Superior temporal gyrus (tissue), 1 donor: ENCODE measurements at regions not wholly inside any gene's neighbourhood (a gene's known extent, or its start where the extent isn't known, plus 50 kb on each side); places are given as distances from the start of the nearest gene placed in this dataset.

Experiments used
- DNase-seq: peaks from one replicate; pipeline ENCODE4 v3.0.0-alpha.2; 2016; ENCODE audit errors: extremely low spot score

- DNase-seq: no peak
These were observed 946.7 kb upstream of the ACVR2A start for GRCh38 chr2:146898083-146898482.

GRCh38 chr2:146894514-146894913 is 950.3 kb upstream of the ACVR2A start:
- DNase-seq: no peak

GRCh38 chr2:146893500-146894041 is 951.3 kb upstream of the ACVR2A start:
- no peak for DNase-seq

- no peak for DNase-seq
These were observed 954.3 kb upstream of the ACVR2A start for GRCh38 chr2:146890491-146890890.

GRCh38 chr2:146879882-146880281 is 964.9 kb upstream of the ACVR2A start:
- no peak for DNase-seq

GRCh38 chr2:146874260-146874658 is 970.6 kb upstream of the ACVR2A start:
- DNase-seq: no peak

- DNase-seq: no peak
These were observed 971.1 kb upstream of the ACVR2A start for GRCh38 chr2:146873646-146874259.

- no peak for DNase-seq
These were observed 971.8 kb upstream of the ACVR2A start for GRCh38 chr2:146873056-146873455.

- DNase-seq: no peak
These were observed 974.1 kb upstream of the ACVR2A start for GRCh38 chr2:146870691-146871090.

- no peak for DNase-seq
These were observed 975.5 kb upstream of the ACVR2A start for GRCh38 chr2:146869328-146869727.

GRCh38 chr2:146868051-146868450 is 976.8 kb upstream of the ACVR2A start:
- no peak for DNase-seq

- DNase-seq: no peak
These were observed 977.3 kb upstream of the ACVR2A start for GRCh38 chr2:146867477-146867986.

- no peak for DNase-seq
These were observed 990.9 kb upstream of the ACVR2A start for GRCh38 chr2:146853741-146854444.

- no peak for DNase-seq
These were observed 992.2 kb upstream of the ACVR2A start for GRCh38 chr2:146852661-146853060.

GRCh38 chr2:146850746-146851145 is 994.1 kb upstream of the ACVR2A start:
- DNase-seq: no peak

- no peak for DNase-seq
These were observed 997.0 kb upstream of the ACVR2A start for GRCh38 chr2:146847846-146848245.

GRCh38 chr2:146844226-146844990 is 1000.4 kb upstream of the ACVR2A start:
- DNase-seq: no peak

- DNase-seq: no peak
These were observed 1007.0 kb upstream of the ACVR2A start for GRCh38 chr2:146837857-146838256.

- DNase-seq: no peak
These were observed 1018.4 kb upstream of the ACVR2A start for GRCh38 chr2:146826388-146826787.

- DNase-seq: no peak
These were observed 1023.0 kb upstream of the ACVR2A start for GRCh38 chr2:146821836-146822316.

- no peak for DNase-seq
These were observed 1024.2 kb upstream of the ACVR2A start for GRCh38 chr2:146820672-146821071.

GRCh38 chr2:146818122-146818521 is 1026.7 kb upstream of the ACVR2A start:
- no peak for DNase-seq
